Uterus (tissue), 3 donors: ENCODE measurements at regions not wholly inside any gene's neighbourhood (a gene's known extent, or its start where the extent isn't known, plus 50 kb on each side); places are given as distances from the start of the nearest gene placed in this dataset.

Source experiments
- DNase-seq, 2 donors: peaks; one replicate each; pipeline ENCODE4 v3.0.0-alpha.2; 2019 to 2020
- H3K27ac ChIP-seq, 2 donors: fragments of 200-600 bp; sonication (generic); 1 replicate in 1 of 2; 2 replicates in 1 of 2; pipeline ENCODE4 v1.5.1; 2016 to 2018
- H3K27me3 ChIP-seq, 2 donors: fragments of 200-600 bp; sonication (generic); one replicate each; pipeline ENCODE4 v1.5.1; 2018 to 2019; ENCODE audit warnings: control low read depth in 1 of 2
- H3K36me3 ChIP-seq, 2 donors: fragments of 200-600 bp; sonication (generic); one replicate each; pipeline ENCODE4 v1.5.1; 2019; ENCODE audit warnings: control low read depth in 1 of 2
- H3K4me1 ChIP-seq, 2 donors: fragments of 200-600 bp; sonication (generic); one replicate each; pipeline ENCODE4 v1.5.1; 2018 to 2019; ENCODE audit warnings: control low read depth in 1 of 2
- H3K4me3 ChIP-seq, 2 donors: fragments of 200-600 bp; sonication (generic); 1 replicate in 1 of 2; 2 replicates in 1 of 2; pipeline ENCODE4 v1.5.1; 2018 to 2019; ENCODE audit warnings: mild to moderate bottlenecking in 1 of 2
- H3K9me3 ChIP-seq, 2 donors: fragments of 200-600 bp; sonication (generic); one replicate each; pipeline ENCODE4 v1.5.1; 2019; ENCODE audit warnings: control low read depth in 1 of 2
- POLR2A ChIP-seq, 2 donors: fragments of 450-650 bp; IDR thresholded peaks; one replicate each; pipeline ENCODE4 v1.6.1; 2016; ENCODE audit warnings: antibody characterized with exemption in 2 of 2, mild to moderate bottlenecking in 1 of 2, moderate library complexity in 1 of 2
- intact Hi-C: fragments of 100-400 bp; cut with DNase I; formaldehyde crosslinking; loops from one replicate; pipeline ENCODE4 v1.15.1; 2023; ENCODE audit warnings: low total_unique reads
- TF ChIP-seq, protein P1 (sequence below), 4 experiments: fragments of 200-600 bp in 2 of 4; fragments of 450-650 bp in 2 of 4; sonication (generic) in 2 of 4; IDR thresholded peaks; one replicate each; pipeline ENCODE4 v1.5.1; 2016 to 2019; ENCODE audit warnings: antibody characterized with exemption in 4 of 4, mild to moderate bottlenecking in 2 of 4, moderate library complexity in 1 of 4
- donor health status: DM: yes; HTN: yes; CAD: no.

GRCh38 chr1:81613803-81614202 lies 186.9 kb upstream of the ADGRL2 start:
- intact Hi-C loops, result no loop called here
- Histone ChIP-seq H3K4me1 (no peaks in the 10 kb centered on the region), H3K4me3 (no peak overlapping the region), H3K36me3 (no peaks in the 10 kb centered on the region), H3K27ac (no peak overlapping the region), H3K9me3 (no peaks in the 10 kb centered on the region), H3K27me3 (no peaks in the 10 kb centered on the region)
- no peak for DNase-seq
- TF ChIP-seq, protein P1, sequence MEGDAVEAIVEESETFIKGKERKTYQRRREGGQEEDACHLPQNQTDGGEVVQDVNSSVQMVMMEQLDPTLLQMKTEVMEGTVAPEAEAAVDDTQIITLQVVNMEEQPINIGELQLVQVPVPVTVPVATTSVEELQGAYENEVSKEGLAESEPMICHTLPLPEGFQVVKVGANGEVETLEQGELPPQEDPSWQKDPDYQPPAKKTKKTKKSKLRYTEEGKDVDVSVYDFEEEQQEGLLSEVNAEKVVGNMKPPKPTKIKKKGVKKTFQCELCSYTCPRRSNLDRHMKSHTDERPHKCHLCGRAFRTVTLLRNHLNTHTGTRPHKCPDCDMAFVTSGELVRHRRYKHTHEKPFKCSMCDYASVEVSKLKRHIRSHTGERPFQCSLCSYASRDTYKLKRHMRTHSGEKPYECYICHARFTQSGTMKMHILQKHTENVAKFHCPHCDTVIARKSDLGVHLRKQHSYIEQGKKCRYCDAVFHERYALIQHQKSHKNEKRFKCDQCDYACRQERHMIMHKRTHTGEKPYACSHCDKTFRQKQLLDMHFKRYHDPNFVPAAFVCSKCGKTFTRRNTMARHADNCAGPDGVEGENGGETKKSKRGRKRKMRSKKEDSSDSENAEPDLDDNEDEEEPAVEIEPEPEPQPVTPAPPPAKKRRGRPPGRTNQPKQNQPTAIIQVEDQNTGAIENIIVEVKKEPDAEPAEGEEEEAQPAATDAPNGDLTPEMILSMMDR (IDR thresholded peaks at IDR 0.05), result no peak
- no peak for TF ChIP-seq POLR2A (IDR thresholded peaks at IDR 0.05)

DNA sequence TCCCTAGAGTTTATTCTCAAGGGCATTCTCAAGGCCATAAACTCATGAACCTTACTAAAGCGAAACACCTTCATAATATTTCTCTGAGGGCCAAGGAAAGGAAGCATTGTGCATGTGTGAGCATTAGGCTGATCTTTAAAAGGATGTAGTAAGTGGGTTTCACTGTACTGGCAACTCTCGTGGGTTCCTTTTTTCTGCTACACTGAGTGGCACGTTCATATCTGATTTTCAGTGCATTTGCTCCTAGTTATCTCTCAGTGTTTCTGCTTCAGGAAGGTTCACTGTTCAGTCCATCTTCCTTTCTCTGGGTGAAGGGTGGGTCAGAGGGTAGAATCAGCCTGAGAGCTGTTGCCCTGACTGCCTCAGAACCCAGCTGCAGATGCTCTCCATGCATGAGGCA lies 192.8 kb upstream of the ADGRL2 start:
- no peak overlapping the region for H3K4me3 ChIP-seq
- H3K36me3 ChIP-seq, result no peaks in the 10 kb centered on the region
- intact Hi-C loops, result no loop called here
- DNase-seq, result no peak
- H3K9me3 ChIP-seq, result no peaks in the 10 kb centered on the region
- no peaks in the 10 kb centered on the region for H3K4me1 ChIP-seq
- TF ChIP-seq, protein P1 (IDR thresholded peaks at IDR 0.05), result no peak
- TF ChIP-seq POLR2A (IDR thresholded peaks at IDR 0.05), result no peak
- H3K27me3 ChIP-seq, result no peaks in the 10 kb centered on the region
- H3K27ac ChIP-seq, result no peak overlapping the region

- Histone ChIP-seq H3K27ac (no peak overlapping the region), H3K9me3 (no peaks in the 10 kb centered on the region), H3K4me3 (no peak overlapping the region), H3K27me3 (no peaks in the 10 kb centered on the region), H3K4me1 (no peaks in the 10 kb centered on the region), H3K36me3 (no peaks in the 10 kb centered on the region)
- intact Hi-C loops, result no loop called here
- TF ChIP-seq POLR2A (IDR thresholded peaks at IDR 0.05), result no peak
- TF ChIP-seq, protein P1 (IDR thresholded peaks at IDR 0.05), result no peak
- DNase-seq, result no peak
Observed at GRCh38 chr1:81607086-81607485, 193.6 kb upstream of the ADGRL2 start.

DNA sequence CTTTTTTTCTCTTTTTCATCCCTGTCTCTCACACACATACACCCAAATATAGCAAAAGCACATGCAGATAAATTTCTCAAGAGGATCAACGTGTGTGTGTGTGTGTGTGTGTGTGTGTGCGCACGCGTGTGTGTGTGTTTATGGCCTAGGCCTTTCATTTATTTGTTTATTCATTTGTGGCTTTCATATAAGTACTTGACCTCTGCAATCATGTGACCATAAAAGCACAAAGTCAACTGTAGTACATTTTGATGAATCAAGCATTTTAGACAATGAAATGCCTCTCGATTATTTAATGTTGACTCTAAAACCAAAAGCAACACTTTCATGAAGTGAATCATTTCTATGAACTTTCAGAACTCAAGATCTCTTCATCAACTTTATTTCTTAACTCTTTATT lies 194.1 kb upstream of the ADGRL2 start:
- no peak overlapping the region for H3K4me3 ChIP-seq
- TF ChIP-seq POLR2A (IDR thresholded peaks at IDR 0.05), result no peak
- TF ChIP-seq, protein P1 (IDR thresholded peaks at IDR 0.05), result no peak
- DNase-seq, result no peak
- no peaks in the 10 kb centered on the region for H3K9me3 ChIP-seq
- no peak overlapping the region for H3K27ac ChIP-seq
- H3K4me1 ChIP-seq, result no peaks in the 10 kb centered on the region
- H3K27me3 ChIP-seq, result no peaks in the 10 kb centered on the region
- H3K36me3 ChIP-seq, result no peaks in the 10 kb centered on the region
- intact Hi-C loops, result no loop called here

- no peak overlapping the region for H3K27ac ChIP-seq
- TF ChIP-seq, protein P1 (IDR thresholded peaks at IDR 0.05), result no peak
- no peak for TF ChIP-seq POLR2A (IDR thresholded peaks at IDR 0.05)
- no peak overlapping the region for H3K4me3 ChIP-seq
- DNase-seq, result no peak
- no peaks in the 10 kb centered on the region for H3K9me3 ChIP-seq
- H3K27me3 ChIP-seq, result no peaks in the 10 kb centered on the region
- no peaks in the 10 kb centered on the region for H3K4me1 ChIP-seq
- H3K36me3 ChIP-seq, result no peaks in the 10 kb centered on the region
- intact Hi-C loops, result no loop called here
Observed at GRCh38 chr1:81605023-81605422, 195.7 kb upstream of the ADGRL2 start.
